ENCODE measurements at regions not wholly inside any gene's neighbourhood (a gene's known extent, or its start where the extent isn't known, plus 50 kb on each side); places are given as distances from the start of the nearest gene placed in this dataset.

DNA sequence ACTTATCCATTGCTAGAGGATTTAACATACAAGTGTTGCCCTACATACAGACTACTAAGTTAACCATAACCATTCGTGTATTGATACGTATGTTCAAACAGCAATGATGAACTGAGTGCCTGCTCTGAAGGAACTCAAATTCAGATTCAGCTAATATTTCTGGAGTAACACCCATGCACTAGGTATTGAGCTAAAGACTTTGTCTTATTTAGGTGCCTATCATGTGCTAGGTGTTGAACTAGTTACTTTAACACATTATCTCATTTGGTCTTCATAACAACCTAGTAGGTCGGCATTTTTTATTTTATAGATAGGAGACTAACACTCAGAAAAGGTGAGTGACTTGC is 160.0 kb downstream of the LTN1 start:
- peak overlapping the region; percentile 63 for H3K27ac ChIP-seq
- no peaks in the 10 kb centered on the region for H3K36me3 ChIP-seq
- no peak for DNase-seq (ENCODE audit: low read depth in 1 of 2, low spot score in 1 of 2)
- peaks cover 5% of the 10 kb centered on the region for H3K4me1 ChIP-seq (ENCODE audit: low read depth)
- no peak for TF ChIP-seq CTCF (IDR thresholded peaks at IDR 0.05; ENCODE audit: low read depth, low read length)
- no peaks in the 10 kb centered on the region for H3K27me3 ChIP-seq
- H3K4me3 ChIP-seq, result no peak overlapping the region
- H3K9me3 ChIP-seq (ENCODE audit: low read depth), result no peaks in the 10 kb centered on the region

DNA sequence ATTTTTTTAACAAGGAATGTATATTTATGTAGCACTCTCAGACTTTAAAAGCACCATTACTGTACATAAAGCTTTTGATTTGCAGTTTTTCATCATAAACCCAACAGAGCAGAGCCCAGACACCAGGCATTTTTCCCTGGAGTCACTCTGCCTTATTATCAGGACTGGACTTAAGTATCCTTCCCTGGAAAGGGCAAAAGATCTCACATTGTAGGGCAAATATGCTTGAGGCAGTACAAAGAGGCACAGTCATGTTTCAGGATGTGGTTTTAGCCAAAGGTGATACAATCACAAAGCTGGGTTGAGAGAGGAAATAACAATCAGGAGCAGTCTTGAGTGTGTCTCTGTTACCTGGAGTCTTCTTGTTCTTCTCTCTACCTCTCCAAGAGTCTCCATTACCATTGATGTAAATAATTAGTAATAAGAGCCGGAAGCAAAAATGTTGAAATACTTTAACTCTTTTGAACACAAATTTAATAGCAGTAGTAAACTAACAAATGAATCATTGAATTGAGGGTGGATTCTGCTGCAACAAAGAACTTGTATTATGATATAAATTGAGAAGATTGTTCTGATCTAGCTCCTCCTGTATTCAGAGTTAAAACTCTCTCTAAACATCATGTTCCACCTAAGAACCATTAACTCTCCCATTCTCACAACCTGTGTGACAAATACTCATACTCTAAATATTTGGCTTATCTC is 160.5 kb downstream of the LTN1 start:
- peak; percentile 14 to 17 for DNase-seq (ENCODE audit: low read depth in 1 of 2, low spot score in 1 of 2)
- TF ChIP-seq CTCF (IDR thresholded peaks at IDR 0.05; ENCODE audit: low read depth, low read length), result no peak

DNA sequence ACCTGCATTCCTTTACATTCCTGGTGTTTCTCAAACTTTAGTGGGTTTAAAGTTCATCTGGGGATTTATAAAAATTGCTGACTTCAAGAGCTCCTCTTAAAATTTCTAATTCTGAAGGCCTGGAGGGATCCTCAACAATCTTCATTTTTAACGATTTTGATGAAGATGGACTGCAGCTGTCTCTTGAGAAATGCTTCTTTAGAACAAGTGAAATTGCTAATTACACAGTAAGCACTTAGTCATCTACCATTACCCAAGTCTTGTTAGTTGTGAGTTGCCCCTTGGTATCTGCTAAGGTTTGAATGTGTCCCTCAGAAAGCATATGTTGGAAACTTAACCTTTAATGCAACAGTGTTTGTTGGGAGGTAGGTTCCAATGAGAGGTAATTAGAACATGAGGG is 163.7 kb downstream of the LTN1 start:
- H3K27ac ChIP-seq, result no peak overlapping the region
- no peaks in the 10 kb centered on the region for H3K27me3 ChIP-seq
- TF ChIP-seq CTCF (IDR thresholded peaks at IDR 0.05; ENCODE audit: low read depth, low read length), result no peak
- peaks cover 23% of the 10 kb centered on the region for H3K4me1 ChIP-seq (ENCODE audit: low read depth)
- no peaks in the 10 kb centered on the region for H3K9me3 ChIP-seq (ENCODE audit: low read depth)
- DNase-seq (ENCODE audit: low read depth in 1 of 2, low spot score in 1 of 2), result no peak
- H3K4me3 ChIP-seq, result no peak overlapping the region
- H3K36me3 ChIP-seq, result no peaks in the 10 kb centered on the region

More for the DNA sequence above, 160.5 kb downstream of the LTN1 start:
- peaks cover 5% of the 10 kb centered on the region for H3K4me1 ChIP-seq (ENCODE audit: low read depth)
- H3K4me3 ChIP-seq, result no peak overlapping the region
- no peaks in the 10 kb centered on the region for H3K36me3 ChIP-seq
- peak overlapping the region; percentile 63 for H3K27ac ChIP-seq
- H3K27me3 ChIP-seq, result no peaks in the 10 kb centered on the region
- H3K9me3 ChIP-seq (ENCODE audit: low read depth), result no peaks in the 10 kb centered on the region

GRCh38 chr21:28828021-28828420 is 164.7 kb downstream of the LTN1 start:
- Histone ChIP-seq H3K9me3 (ENCODE audit: low read depth) (no peaks in the 10 kb centered on the region), H3K27me3 (no peaks in the 10 kb centered on the region), H3K27ac (no peak overlapping the region), H3K4me1 (ENCODE audit: low read depth) (peaks cover 25% of the 10 kb centered on the region), H3K4me3 (no peak overlapping the region), H3K36me3 (no peaks in the 10 kb centered on the region)
- DNase-seq (ENCODE audit: low read depth in 1 of 2, low spot score in 1 of 2), result no peak
- TF ChIP-seq CTCF (IDR thresholded peaks at IDR 0.05; ENCODE audit: low read depth, low read length), result no peak

DNA sequence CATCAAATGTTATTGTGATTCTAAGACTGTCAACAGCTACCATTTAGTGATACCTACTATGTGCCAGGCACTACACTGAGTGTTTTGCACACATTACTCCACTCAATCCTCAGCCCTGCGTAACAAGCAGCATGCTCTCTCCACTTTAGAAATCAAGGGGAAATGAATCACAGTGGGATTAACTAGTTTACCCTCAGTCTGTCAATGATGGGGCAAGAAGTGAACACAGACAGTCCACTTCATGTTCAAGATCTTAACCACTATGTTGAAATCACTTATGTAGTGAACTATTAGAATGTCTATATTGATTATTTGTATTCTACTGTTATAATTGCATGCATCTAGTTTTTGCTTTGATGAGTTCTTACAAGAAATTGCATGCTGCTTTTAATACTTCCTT is 165.3 kb downstream of the LTN1 start:
- H3K27ac ChIP-seq, result no peak overlapping the region
- H3K4me1 ChIP-seq (ENCODE audit: low read depth), result peaks cover 31% of the 10 kb centered on the region
- TF ChIP-seq CTCF (IDR thresholded peaks at IDR 0.05; ENCODE audit: low read depth, low read length), result no peak
- no peaks in the 10 kb centered on the region for H3K36me3 ChIP-seq
- H3K4me3 ChIP-seq, result no peak overlapping the region
- H3K27me3 ChIP-seq, result no peaks in the 10 kb centered on the region
- DNase-seq (ENCODE audit: low read depth in 1 of 2, low spot score in 1 of 2), result no peak
- H3K9me3 ChIP-seq (ENCODE audit: low read depth), result no peaks in the 10 kb centered on the region
